GM12875 (cell line): ENCODE measurements at regions not wholly inside any gene's neighbourhood (a gene's known extent, or its start where the extent isn't known, plus 50 kb on each side); places are given as distances from the start of the nearest gene placed in this dataset.

Experiments used
- H3K4me3 ChIP-seq: one replicate; pipeline ENCODE4 v1.5.1; 2011; ENCODE audit warnings: low read depth, low read length, control low read depth
- CTCF ChIP-seq: IDR thresholded peaks from 2 replicates; pipeline ENCODE4 v1.5.1; 2011; ENCODE audit warnings: low read depth, mild to moderate bottlenecking, control low read depth, inconsistent platforms, low read length, moderate library complexity, borderline replicate concordance; ENCODE audit not compliant: insufficient read depth

GRCh38 chr12:46449856-46450255 lies 77.3 kb upstream of the SLC38A2 start:
- TF ChIP-seq CTCF, result no peak

GRCh38 chr12:46449316-46449715 lies 76.7 kb upstream of the SLC38A2 start:
- H3K4me3 ChIP-seq, result no peak overlapping the region
- TF ChIP-seq CTCF, result no peak

More at GRCh38 chr12:46449856-46450255, 77.3 kb upstream of the SLC38A2 start:
- H3K4me3 ChIP-seq, result no peak overlapping the region

DNA sequence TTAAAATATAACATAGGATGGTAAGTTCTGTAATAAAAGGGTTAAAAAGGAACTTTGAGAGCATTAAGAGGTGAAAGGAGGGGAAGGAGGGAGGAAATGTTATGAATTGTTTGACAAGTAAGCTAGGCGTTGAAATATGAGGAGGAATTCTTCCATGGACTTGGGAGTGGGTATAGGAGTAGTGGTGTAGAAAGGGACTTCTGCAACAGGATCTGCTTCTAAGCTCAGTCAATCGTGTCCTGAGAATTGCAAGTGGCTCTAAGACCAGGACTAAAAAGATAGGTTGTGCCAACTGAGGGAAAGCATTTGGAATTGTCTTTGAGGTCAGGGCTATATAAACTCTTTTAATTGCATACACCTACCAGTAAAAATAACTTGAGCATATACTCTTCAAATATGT lies 74.1 kb upstream of the SLC38A2 start:
- TF ChIP-seq CTCF, result no peak
- H3K4me3 ChIP-seq, result no peak overlapping the region

GRCh38 chr12:46445551-46446235 lies 73.1 kb upstream of the SLC38A2 start:
- no peak overlapping the region for H3K4me3 ChIP-seq

DNA sequence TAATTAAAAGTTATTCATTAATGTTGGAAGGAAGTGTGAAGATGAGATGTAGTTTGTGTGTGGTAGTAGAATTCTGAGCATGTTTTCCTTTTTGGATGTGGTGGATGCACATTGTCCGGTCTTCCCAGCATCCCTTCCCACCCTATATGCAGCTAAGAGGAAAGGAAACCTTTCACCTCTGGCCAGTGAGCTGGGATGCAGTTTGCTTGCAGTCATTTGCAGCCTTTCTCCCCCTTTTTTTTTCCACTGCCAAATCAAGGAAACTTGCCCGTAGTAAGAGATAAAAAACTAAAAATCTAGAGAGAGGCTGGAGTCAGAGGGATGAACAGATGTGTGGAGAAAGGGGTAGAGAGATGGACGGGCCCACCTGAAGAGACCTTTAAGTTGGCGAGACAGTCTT lies 72.5 kb upstream of the SLC38A2 start:
- no peak for TF ChIP-seq CTCF
- H3K4me3 ChIP-seq, result no peak overlapping the region

More at GRCh38 chr12:46445551-46446235, 73.1 kb upstream of the SLC38A2 start:
- no peak for TF ChIP-seq CTCF

DNA sequence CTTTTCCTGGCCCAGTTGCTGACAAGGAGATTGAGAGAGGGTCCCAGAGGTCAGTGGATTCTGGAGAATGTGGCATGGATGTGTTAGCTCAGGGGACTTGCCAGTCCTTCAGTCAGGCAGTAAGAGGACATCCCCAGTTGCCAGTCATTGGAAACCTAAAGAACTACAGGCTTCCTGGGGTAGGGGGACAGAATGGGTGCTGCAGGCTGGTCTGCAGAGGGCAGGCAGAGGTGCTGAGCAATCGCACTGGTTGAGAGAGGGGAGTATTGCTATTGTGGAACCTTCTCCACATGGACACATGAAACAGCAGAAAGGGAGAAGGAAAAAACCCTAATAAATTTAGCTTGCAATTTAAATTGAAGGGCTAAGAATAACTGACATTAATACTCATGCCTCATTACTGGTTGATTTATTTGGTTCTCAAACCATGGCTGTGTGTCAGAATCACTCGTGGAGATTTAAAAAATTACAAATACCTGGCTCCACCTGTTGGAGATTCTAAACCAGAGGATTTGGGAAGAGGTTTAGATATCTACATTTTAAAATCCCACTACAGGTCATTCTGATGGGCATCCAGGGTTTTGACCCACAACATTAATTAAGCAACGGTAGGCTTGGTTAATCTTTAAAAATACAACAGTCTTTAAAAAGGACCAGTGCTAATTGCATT lies 71.2 kb upstream of the SLC38A2 start:
- H3K4me3 ChIP-seq, result no peak overlapping the region
- no peak for TF ChIP-seq CTCF

GRCh38 chr12:46442738-46443137 lies 70.2 kb upstream of the SLC38A2 start:
- no peak for TF ChIP-seq CTCF
- no peak overlapping the region for H3K4me3 ChIP-seq
